T-helper 17 cell (primary cell): ENCODE measurements at regions not wholly inside any gene's neighbourhood (a gene's known extent, or its start where the extent isn't known, plus 50 kb on each side); places are given as distances from the start of the nearest gene placed in this dataset.
"Not testable (repeated sequence)": the region's sequence is repeated elsewhere in the genome, so short reads cannot be mapped to it uniquely, and the experiment has no call there.

Experiments
- ATAC-seq: fragments of 150-1000 bp; cut with Tn5 transposase; 2 replicates; pipeline ENCODE4 v1.10.0; 2021; ENCODE audit warnings: mild to moderate bottlenecking, moderate library complexity
- DNase-seq, 3 donors: peaks; one replicate each; pipeline versions ENCODE4 v3.0.0 to v3.0.0-alpha.2; 2020 to 2021
- H3K9me3 ChIP-seq: one replicate; pipeline ENCODE4 v1.7.0; 2013; ENCODE audit warnings: low read length, mild to moderate bottlenecking; ENCODE audit not compliant: control insufficient read depth, poor library complexity, severe bottlenecking
- H3K27ac Mint-ChIP-seq: one replicate; pipeline ENCODE4 v1.8.0; 2022; ENCODE audit warnings: mild to moderate bottlenecking, moderate library complexity, mixed read lengths
- H3K27me3 Mint-ChIP-seq: one replicate; pipeline ENCODE4 v1.8.0; 2022; ENCODE audit warnings: mixed read lengths
- H3K36me3 Mint-ChIP-seq: one replicate; pipeline ENCODE4 v1.8.0; 2022; ENCODE audit warnings: low read depth, mixed read lengths
- H3K4me1 Mint-ChIP-seq: one replicate; pipeline ENCODE4 v1.8.0; 2022; ENCODE audit warnings: mild to moderate bottlenecking, mixed read lengths
- H3K4me3 Mint-ChIP-seq: one replicate; pipeline ENCODE4 v1.8.0; 2022; ENCODE audit warnings: mild to moderate bottlenecking, moderate library complexity, mixed read lengths

- not testable (repeated sequence) for H3K27ac Mint-ChIP-seq, H3K4me3 Mint-ChIP-seq, DNase-seq, H3K9me3 ChIP-seq, H3K4me1 Mint-ChIP-seq, H3K36me3 Mint-ChIP-seq, ATAC-seq, H3K27me3 Mint-ChIP-seq
Measured at GRCh38 chr6:102808944-102809505, 1415.5 kb downstream of the GRIK2 start.

DNA sequence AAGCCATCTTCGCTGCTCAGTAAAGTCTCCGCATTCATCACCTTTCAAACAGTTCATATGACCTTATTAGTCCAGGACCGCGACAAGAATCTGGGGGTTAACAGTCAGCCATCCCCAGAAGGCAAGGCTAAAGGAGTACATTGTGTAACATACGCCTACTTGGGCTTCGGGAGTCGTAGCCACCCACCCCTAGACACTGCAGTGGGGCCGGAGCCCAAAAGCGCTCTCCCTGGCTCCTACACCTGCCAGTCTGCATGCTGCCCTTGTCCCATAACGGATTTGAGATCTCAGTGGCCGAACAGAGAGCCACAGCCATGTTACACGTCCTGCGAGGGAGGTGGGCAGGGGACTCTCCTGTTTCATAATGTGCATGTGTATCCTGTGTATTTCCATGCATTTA lies 1405.5 kb downstream of the GRIK2 start:
- Mint-ChIP-seq H3K36me3 (no peaks in the 10 kb centered on the region), H3K27ac (no peak overlapping the region), H3K4me3 (no peak overlapping the region), H3K27me3 (no peaks in the 10 kb centered on the region), H3K4me1 (no peaks in the 10 kb centered on the region)
- DNase-seq (no peak), ATAC-seq (no peak)
- H3K9me3 ChIP-seq: no peaks in the 10 kb centered on the region

DNA sequence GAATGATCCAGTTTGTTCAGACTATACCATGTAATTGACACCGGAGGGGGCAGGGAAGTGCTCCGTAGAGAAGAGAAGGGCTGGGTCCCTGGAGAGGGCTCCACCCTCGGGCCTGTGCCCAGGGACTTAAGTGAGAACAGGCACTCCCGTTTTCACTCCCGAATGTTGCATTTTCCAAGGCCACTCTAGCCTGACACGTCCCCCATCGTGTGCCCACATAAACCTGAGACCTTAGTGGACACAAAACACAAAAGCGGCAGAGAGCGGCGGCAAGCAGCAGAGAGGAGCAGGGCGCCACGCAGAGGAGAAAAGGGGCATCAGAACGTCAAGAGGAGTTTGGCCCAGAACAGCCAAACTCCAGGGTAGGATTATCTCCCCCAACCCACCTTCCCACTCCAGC lies 1405.1 kb downstream of the GRIK2 start:
- H3K27me3 Mint-ChIP-seq: no peaks in the 10 kb centered on the region

DNA sequence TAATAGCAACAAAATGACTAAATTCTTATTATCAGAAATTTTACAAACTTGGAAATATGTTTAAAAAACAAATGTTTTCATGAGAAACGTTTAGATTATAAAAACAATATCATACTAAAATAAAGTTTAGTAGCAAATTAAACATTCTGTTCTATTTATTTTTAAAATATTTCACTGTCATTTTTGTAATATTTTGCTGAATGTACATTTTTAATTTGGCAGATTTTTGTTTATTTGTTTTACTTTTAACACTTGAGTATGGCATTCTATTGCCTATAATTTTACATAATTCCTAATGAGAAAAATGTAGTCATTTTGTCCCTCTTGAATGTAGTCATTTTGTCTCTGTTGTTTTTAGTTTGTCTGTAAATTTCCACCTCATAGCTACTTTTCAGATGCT lies 1400.2 kb downstream of the GRIK2 start:
- no peaks in the 10 kb centered on the region for H3K9me3 ChIP-seq
- Mint-ChIP-seq H3K36me3 (no peaks in the 10 kb centered on the region), H3K4me1 (no peaks in the 10 kb centered on the region), H3K27ac (no peak overlapping the region), H3K4me3 (no peak overlapping the region), H3K27me3 (no peaks in the 10 kb centered on the region)
- no peak for DNase-seq
- ATAC-seq: no peak

More for the DNA sequence above, 1405.1 kb downstream of the GRIK2 start:
- no peaks in the 10 kb centered on the region for H3K9me3 ChIP-seq
- Mint-ChIP-seq H3K36me3 (no peaks in the 10 kb centered on the region), H3K27ac (no peak overlapping the region), H3K4me1 (no peaks in the 10 kb centered on the region), H3K4me3 (no peak overlapping the region)
- DNase-seq (no peak), ATAC-seq (no peak)

DNA sequence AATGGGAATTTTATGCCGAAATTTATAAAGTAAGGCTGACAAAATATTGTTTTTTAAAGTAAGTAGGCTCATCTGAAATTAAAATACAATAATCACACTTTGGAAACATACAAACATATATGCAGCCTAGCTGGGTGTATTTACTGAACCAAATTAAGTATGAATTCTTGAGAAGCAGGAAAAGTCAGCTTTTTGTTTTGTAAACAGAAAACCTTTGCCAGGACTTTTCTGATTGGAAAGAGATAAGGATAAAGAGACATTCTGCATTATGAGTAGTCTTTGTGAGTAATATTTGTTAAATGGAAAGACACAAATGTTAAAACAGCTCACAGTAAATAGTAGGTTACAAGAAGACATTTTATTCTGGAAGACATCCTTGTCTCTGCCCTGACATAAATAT lies 1380.8 kb downstream of the GRIK2 start:
- ATAC-seq (no peak), DNase-seq (no peak)
- H3K36me3 Mint-ChIP-seq: no peaks in the 10 kb centered on the region
- no peak overlapping the region for H3K27ac Mint-ChIP-seq
- H3K27me3 Mint-ChIP-seq: no peaks in the 10 kb centered on the region
- H3K4me3 Mint-ChIP-seq: no peak overlapping the region
- no peaks in the 10 kb centered on the region for H3K9me3 ChIP-seq
- H3K4me1 Mint-ChIP-seq: no peaks in the 10 kb centered on the region

GRCh38 chr6:102773636-102774035 lies 1380.1 kb downstream of the GRIK2 start:
- Mint-ChIP-seq H3K4me1 (no peaks in the 10 kb centered on the region), H3K27ac (no peak overlapping the region), H3K27me3 (no peaks in the 10 kb centered on the region), H3K36me3 (no peaks in the 10 kb centered on the region), H3K4me3 (no peak overlapping the region)
- no peaks in the 10 kb centered on the region for H3K9me3 ChIP-seq
- no peak for DNase-seq
- ATAC-seq: no peak

- ATAC-seq (no peak), DNase-seq (no peak)
- H3K27me3 Mint-ChIP-seq: no peaks in the 10 kb centered on the region
- no peak overlapping the region for H3K27ac Mint-ChIP-seq
- H3K4me3 Mint-ChIP-seq: no peak overlapping the region
- H3K4me1 Mint-ChIP-seq: no peaks in the 10 kb centered on the region
- no peaks in the 10 kb centered on the region for H3K9me3 ChIP-seq
- H3K36me3 Mint-ChIP-seq: no peaks in the 10 kb centered on the region
Measured at GRCh38 chr6:102766963-102767362, 1373.5 kb downstream of the GRIK2 start.

DNA sequence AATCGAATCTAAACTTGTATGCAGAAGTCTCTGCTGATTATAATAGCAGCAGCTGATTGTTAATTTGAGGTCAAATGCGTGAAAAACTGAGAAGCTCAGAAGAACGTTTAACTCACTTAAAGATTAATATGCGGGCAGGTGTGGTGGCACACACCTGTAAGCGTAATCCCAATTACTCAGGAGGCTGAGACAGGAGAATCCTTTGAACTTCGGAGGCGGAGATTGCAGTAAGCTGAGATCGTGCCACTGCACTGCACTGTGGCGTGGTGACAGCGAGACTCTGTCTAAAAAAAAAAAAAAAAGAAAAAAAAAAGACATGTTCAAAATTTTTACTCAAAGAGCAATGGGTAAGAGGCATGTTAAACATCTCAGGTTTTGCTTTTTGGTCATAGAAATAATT lies 1370.8 kb downstream of the GRIK2 start:
- Mint-ChIP-seq H3K4me3 (no peak overlapping the region), H3K36me3 (no peaks in the 10 kb centered on the region), H3K27me3 (no peaks in the 10 kb centered on the region), H3K27ac (no peak overlapping the region), H3K4me1 (no peaks in the 10 kb centered on the region)
- no peaks in the 10 kb centered on the region for H3K9me3 ChIP-seq
- ATAC-seq (no peak), DNase-seq (no peak)

GRCh38 chr6:102763891-102764290 lies 1370.4 kb downstream of the GRIK2 start:
- Mint-ChIP-seq H3K27ac (no peak overlapping the region), H3K36me3 (no peaks in the 10 kb centered on the region), H3K4me1 (no peaks in the 10 kb centered on the region), H3K4me3 (no peak overlapping the region), H3K27me3 (no peaks in the 10 kb centered on the region)
- no peak for DNase-seq
- ATAC-seq: no peak
- no peaks in the 10 kb centered on the region for H3K9me3 ChIP-seq

- Mint-ChIP-seq H3K4me1 (no peaks in the 10 kb centered on the region), H3K36me3 (no peaks in the 10 kb centered on the region), H3K4me3 (no peak overlapping the region), H3K27ac (no peak overlapping the region), H3K27me3 (no peaks in the 10 kb centered on the region)
- ATAC-seq (no peak), DNase-seq (no peak)
- no peaks in the 10 kb centered on the region for H3K9me3 ChIP-seq
Measured at GRCh38 chr6:102761872-102762271, 1368.4 kb downstream of the GRIK2 start.

GRCh38 chr6:102759415-102759814 lies 1365.9 kb downstream of the GRIK2 start:
- Mint-ChIP-seq H3K27ac (no peak overlapping the region), H3K4me1 (no peaks in the 10 kb centered on the region), H3K4me3 (no peak overlapping the region), H3K36me3 (no peaks in the 10 kb centered on the region), H3K27me3 (no peaks in the 10 kb centered on the region)
- no peaks in the 10 kb centered on the region for H3K9me3 ChIP-seq
- no peak for DNase-seq
- ATAC-seq: no peak

- H3K4me3 Mint-ChIP-seq, H3K27ac Mint-ChIP-seq, H3K9me3 ChIP-seq, H3K4me1 Mint-ChIP-seq, DNase-seq, H3K36me3 Mint-ChIP-seq, H3K27me3 Mint-ChIP-seq, ATAC-seq: not testable (repeated sequence)
Measured at GRCh38 chr6:102758536-102758935, 1365.0 kb downstream of the GRIK2 start.

GRCh38 chr6:102749210-102749971 lies 1355.9 kb downstream of the GRIK2 start:
- H3K9me3 ChIP-seq: no peaks in the 10 kb centered on the region
- DNase-seq (no peak), ATAC-seq (no peak)
- H3K27ac Mint-ChIP-seq: no peak overlapping the region
- H3K4me1 Mint-ChIP-seq: no peaks in the 10 kb centered on the region
- no peak overlapping the region for H3K4me3 Mint-ChIP-seq
- H3K27me3 Mint-ChIP-seq: no peaks in the 10 kb centered on the region
- no peaks in the 10 kb centered on the region for H3K36me3 Mint-ChIP-seq

DNA sequence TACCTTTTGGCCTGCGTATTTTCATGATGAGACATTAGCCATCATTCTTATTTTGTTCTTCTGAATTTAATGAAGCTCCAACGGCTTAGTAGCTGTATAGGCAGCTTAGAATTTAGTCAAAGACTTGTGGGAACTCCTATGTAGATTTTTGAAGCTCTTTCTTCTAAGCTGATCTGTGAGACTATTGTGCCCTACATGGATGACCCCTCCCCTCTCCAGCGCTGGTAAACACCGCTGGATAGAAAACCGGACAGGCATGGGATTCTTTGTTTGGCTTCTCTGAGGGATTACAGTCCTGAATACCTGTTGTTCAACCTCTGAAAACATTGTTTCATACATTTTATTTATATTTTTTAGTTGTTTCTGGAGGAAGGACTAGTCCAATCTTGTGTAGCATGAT lies 1353.4 kb downstream of the GRIK2 start:
- ATAC-seq: no peak
- no peak for DNase-seq
- Mint-ChIP-seq H3K27ac (no peak overlapping the region), H3K36me3 (no peaks in the 10 kb centered on the region), H3K4me1 (no peaks in the 10 kb centered on the region), H3K27me3 (no peaks in the 10 kb centered on the region), H3K4me3 (no peak overlapping the region)
- H3K9me3 ChIP-seq: no peaks in the 10 kb centered on the region
